WTC11 (cell line): ENCODE measurements at regions not wholly inside any gene's neighbourhood (a gene's known extent, or its start where the extent isn't known, plus 50 kb on each side); places are given as distances from the start of the nearest gene placed in this dataset.

Source experiments
- ATAC-seq: fragments of 200-7000 bp; cut with Tn5 transposase; 2 replicates; pipeline ENCODE4 v1.10.0; 2021; ENCODE audit warnings: mild to moderate bottlenecking, moderate library complexity
- CTCF ChIA-PET: fragments of 300-600 bp; sonication (Branson Sonifier 250); formaldehyde crosslinking; loops from one replicate; lab custom pipeline; 2021; ENCODE audit warnings: antibody characterized with exemption; lab: Charles Lee
- POLR2A ChIA-PET: fragments of 350-600 bp; sonication (Branson Sonifier 250); formaldehyde crosslinking; loops from one replicate; lab custom pipeline; 2021; ENCODE audit warnings: antibody characterized with exemption; lab: Charles Lee
- DNase-seq: peaks from one replicate; pipeline ENCODE4 v3.0.0; 2021; ENCODE audit warnings: low spot score
- H3K27ac Mint-ChIP-seq: 2 replicates; pipeline ENCODE4 v1.8.0; 2021; ENCODE audit warnings: mixed read lengths
- H3K27me3 Mint-ChIP-seq: 2 replicates; pipeline ENCODE4 v1.8.0; 2021; ENCODE audit warnings: low read depth, mild to moderate bottlenecking, moderate library complexity, mixed read lengths
- H3K36me3 Mint-ChIP-seq: 2 replicates; pipeline ENCODE4 v1.8.0; 2021; ENCODE audit warnings: mixed read lengths
- H3K4me1 Mint-ChIP-seq: 2 replicates; pipeline ENCODE4 v1.8.0; 2022; ENCODE audit warnings: mixed read lengths
- H3K4me3 Mint-ChIP-seq: 2 replicates; pipeline ENCODE4 v1.8.0; 2021; ENCODE audit warnings: mild to moderate bottlenecking, moderate library complexity, mixed read lengths
- H3K9me3 Mint-ChIP-seq: 2 replicates; pipeline ENCODE4 v1.8.0; 2021; ENCODE audit warnings: mixed read lengths
- ATF6 ChIP-seq: sonication (generic); formaldehyde crosslinking; IDR thresholded peaks from 2 replicates; pipeline ENCODE4 v1.8.1; 2023; ENCODE audit warnings: mild to moderate bottlenecking, missing genetic modification reagents
- CTCF ChIP-seq: fragments of 200-600 bp; IDR thresholded peaks from 2 replicates; pipeline ENCODE4 v1.8.0; 2022; ENCODE audit warnings: antibody characterized with exemption
- FOXJ3 ChIP-seq: sonication (generic); formaldehyde crosslinking; IDR thresholded peaks from 2 replicates; pipeline ENCODE4 v1.9.0; 2021; ENCODE audit warnings: missing genetic modification reagents, mild to moderate bottlenecking, borderline replicate concordance
- GRHL2 ChIP-seq: fragments of 250-450 bp; sonication (Bioruptor Pico); IDR thresholded peaks from 2 replicates; pipeline ENCODE4 v1.8.0; 2022; ENCODE audit warnings: mild to moderate bottlenecking, moderate library complexity; ENCODE audit not compliant: insufficient replicate concordance, severe bottlenecking
- HMGA2 ChIP-seq: fragments of 250-450 bp; sonication (Bioruptor Pico); IDR thresholded peaks from 2 replicates; pipeline ENCODE4 v1.4.0; 2021; ENCODE audit warnings: mild to moderate bottlenecking, moderate library complexity
- NFATC4 ChIP-seq: fragments of 250-450 bp; sonication (Bioruptor Pico); IDR thresholded peaks from 2 replicates; pipeline ENCODE4 v1.9.0; 2021; ENCODE audit warnings: mild to moderate bottlenecking
- PREB ChIP-seq: sonication (generic); formaldehyde crosslinking; IDR thresholded peaks from 2 replicates; pipeline ENCODE4 v1.8.1; 2022; ENCODE audit warnings: mild to moderate bottlenecking, missing genetic modification reagents, moderate library complexity, borderline replicate concordance
- ZBTB21 ChIP-seq: sonication (generic); formaldehyde crosslinking; IDR thresholded peaks from 2 replicates; pipeline ENCODE4 v1.8.1; 2023; ENCODE audit warnings: mild to moderate bottlenecking, missing genetic modification reagents, borderline replicate concordance
- ZNF121 ChIP-seq: sonication (generic); formaldehyde crosslinking; IDR thresholded peaks from 2 replicates; pipeline ENCODE4 v1.8.0; 2023; ENCODE audit warnings: missing genetic modification reagents
- ZNF532 ChIP-seq: fragments of 250-450 bp; sonication (Bioruptor Pico); IDR thresholded peaks from 2 replicates; pipeline ENCODE4 v1.9.0; 2021; ENCODE audit warnings: mild to moderate bottlenecking, borderline replicate concordance
- TF ChIP-seq, protein P1 (sequence below): sonication (generic); formaldehyde crosslinking; IDR thresholded peaks from 2 replicates; pipeline ENCODE4 v1.8.0; 2022; ENCODE audit warnings: mild to moderate bottlenecking, missing genetic modification reagents
- TF ChIP-seq, protein P2 (sequence below): fragments of 250-450 bp; sonication (Bioruptor Pico); IDR thresholded peaks from 2 replicates; pipeline ENCODE4 v1.9.0; 2021; ENCODE audit warnings: mild to moderate bottlenecking
- TF ChIP-seq, protein P3 (sequence below): sonication (generic); formaldehyde crosslinking; IDR thresholded peaks from 2 replicates; pipeline ENCODE4 v1.8.1; 2023; ENCODE audit warnings: mild to moderate bottlenecking, missing genetic modification reagents, borderline replicate concordance

GRCh38 chr1:99139876-99140275, 124.4 kb upstream of the PLPPR4 start:
- TF ChIP-seq ZNF532 (CRISPR knock-in tag) (no peak), GRHL2 (CRISPR knock-in tag) (no peak), PREB (CRISPR knock-in tag) (no peak), FOXJ3 (CRISPR knock-in tag) (no peak), NFATC4 (CRISPR knock-in tag) (no peak)
- no peak for ATAC-seq
- ChIA-PET CTCF (no interaction called here), POLR2A (no interaction called here)
- Mint-ChIP-seq H3K4me1 (peaks cover 19% of the 10 kb centered on the region), H3K27ac (no peak overlapping the region), H3K27me3 (peaks cover 3% of the 10 kb centered on the region; the same call in 1 of the 2 replicates), H3K9me3 (peaks cover 30% of the 10 kb centered on the region), H3K36me3 (peaks cover 35% of the 10 kb centered on the region), H3K4me3 (no peak overlapping the region)
- no peak for DNase-seq

DNA sequence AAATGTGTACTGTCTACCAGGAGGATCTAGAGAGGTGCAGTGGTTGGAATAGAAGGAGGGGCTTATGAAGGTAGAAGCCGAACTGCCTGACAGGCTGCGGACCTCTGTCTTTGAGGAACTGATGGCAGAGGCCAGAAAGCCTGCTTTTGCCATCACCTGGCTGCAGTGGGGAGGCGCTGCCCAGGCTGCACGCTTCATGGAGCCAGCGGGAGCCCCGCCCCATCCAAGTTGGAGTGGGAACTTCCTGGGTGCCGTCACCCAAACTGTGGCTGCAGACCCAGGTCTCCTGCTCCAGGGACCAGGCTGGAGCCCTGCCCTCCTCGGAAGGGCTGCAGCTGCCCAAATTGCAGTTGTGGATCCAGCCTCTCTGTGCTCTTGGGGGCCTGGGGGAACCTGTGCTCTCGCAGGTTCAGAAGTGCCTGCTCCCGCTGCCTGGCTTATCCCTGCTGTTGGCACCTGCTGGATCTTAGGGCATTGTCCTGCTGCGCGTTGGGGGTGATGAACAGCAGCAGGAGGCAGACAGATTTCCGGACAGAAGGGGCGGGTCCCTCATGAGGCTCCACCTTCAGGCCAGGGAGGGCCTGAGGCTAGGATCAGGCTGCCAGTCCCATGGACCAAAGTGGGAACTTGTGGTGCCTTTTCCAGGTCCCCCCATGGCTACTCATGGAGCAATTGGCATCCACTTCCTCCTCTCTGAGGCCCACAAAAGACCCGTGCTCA, 118.0 kb upstream of the PLPPR4 start:
- ATAC-seq (peak; percentile 49), DNase-seq (no peak)
- Mint-ChIP-seq H3K4me1 (peaks cover 6% of the 10 kb centered on the region), H3K9me3 (no peaks in the 10 kb centered on the region), H3K27me3 (no peaks in the 10 kb centered on the region), H3K4me3 (no peak overlapping the region), H3K27ac (no peak overlapping the region), H3K36me3 (no peaks in the 10 kb centered on the region)
- TF ChIP-seq ATF6 (no peak), HMGA2 (CRISPR knock-in tag) (no peak), ZNF121 (CRISPR knock-in tag) (no peak), CTCF (no peak), ZBTB21 (CRISPR knock-in tag) (0 out of 2 replicates have a peak, but pooled peaks have one; percentile 30)
- TF ChIP-seq, protein P1, sequence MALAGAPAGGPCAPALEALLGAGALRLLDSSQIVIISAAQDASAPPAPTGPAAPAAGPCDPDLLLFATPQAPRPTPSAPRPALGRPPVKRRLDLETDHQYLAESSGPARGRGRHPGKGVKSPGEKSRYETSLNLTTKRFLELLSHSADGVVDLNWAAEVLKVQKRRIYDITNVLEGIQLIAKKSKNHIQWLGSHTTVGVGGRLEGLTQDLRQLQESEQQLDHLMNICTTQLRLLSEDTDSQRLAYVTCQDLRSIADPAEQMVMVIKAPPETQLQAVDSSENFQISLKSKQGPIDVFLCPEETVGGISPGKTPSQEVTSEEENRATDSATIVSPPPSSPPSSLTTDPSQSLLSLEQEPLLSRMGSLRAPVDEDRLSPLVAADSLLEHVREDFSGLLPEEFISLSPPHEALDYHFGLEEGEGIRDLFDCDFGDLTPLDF = no peak
- TF ChIP-seq, protein P2, sequence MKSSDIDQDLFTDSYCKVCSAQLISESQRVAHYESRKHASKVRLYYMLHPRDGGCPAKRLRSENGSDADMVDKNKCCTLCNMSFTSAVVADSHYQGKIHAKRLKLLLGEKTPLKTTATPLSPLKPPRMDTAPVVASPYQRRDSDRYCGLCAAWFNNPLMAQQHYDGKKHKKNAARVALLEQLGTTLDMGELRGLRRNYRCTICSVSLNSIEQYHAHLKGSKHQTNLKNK (CRISPR knock-in tag) = no peak
- TF ChIP-seq, protein P3, sequence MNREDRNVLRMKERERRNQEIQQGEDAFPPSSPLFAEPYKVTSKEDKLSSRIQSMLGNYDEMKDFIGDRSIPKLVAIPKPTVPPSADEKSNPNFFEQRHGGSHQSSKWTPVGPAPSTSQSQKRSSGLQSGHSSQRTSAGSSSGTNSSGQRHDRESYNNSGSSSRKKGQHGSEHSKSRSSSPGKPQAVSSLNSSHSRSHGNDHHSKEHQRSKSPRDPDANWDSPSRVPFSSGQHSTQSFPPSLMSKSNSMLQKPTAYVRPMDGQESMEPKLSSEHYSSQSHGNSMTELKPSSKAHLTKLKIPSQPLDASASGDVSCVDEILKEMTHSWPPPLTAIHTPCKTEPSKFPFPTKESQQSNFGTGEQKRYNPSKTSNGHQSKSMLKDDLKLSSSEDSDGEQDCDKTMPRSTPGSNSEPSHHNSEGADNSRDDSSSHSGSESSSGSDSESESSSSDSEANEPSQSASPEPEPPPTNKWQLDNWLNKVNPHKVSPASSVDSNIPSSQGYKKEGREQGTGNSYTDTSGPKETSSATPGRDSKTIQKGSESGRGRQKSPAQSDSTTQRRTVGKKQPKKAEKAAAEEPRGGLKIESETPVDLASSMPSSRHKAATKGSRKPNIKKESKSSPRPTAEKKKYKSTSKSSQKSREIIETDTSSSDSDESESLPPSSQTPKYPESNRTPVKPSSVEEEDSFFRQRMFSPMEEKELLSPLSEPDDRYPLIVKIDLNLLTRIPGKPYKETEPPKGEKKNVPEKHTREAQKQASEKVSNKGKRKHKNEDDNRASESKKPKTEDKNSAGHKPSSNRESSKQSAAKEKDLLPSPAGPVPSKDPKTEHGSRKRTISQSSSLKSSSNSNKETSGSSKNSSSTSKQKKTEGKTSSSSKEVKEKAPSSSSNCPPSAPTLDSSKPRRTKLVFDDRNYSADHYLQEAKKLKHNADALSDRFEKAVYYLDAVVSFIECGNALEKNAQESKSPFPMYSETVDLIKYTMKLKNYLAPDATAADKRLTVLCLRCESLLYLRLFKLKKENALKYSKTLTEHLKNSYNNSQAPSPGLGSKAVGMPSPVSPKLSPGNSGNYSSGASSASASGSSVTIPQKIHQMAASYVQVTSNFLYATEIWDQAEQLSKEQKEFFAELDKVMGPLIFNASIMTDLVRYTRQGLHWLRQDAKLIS (CRISPR knock-in tag) = no peak
- CTCF ChIA-PET = no interaction called here
- POLR2A ChIA-PET = no interaction called here
